SU-DHL-6 (cell line): ENCODE measurements at regions not wholly inside any gene's neighbourhood (a gene's known extent, or its start where the extent isn't known, plus 50 kb on each side); places are given as distances from the start of the nearest gene placed in this dataset.

Source experiments
- CTCF ChIP-seq: fragments of 200-600 bp; sonication (generic); IDR thresholded peaks from one replicate; pipeline ENCODE4 v1.5.1; 2017; ENCODE audit warnings: antibody characterized with exemption, mild to moderate bottlenecking, low read length, moderate library complexity; ENCODE audit not compliant: insufficient read depth, poor library complexity, severe bottlenecking
- EZH2phosphoT487 ChIP-seq: fragments of 200-600 bp; sonication (generic), shearing (Covaris generic); conservative IDR thresholded peaks from 2 replicates; pipeline ENCODE4 v1.6.1; 2018; ENCODE audit warnings: mild to moderate bottlenecking, antibody characterized with exemption, low read length, moderate library complexity, mixed read lengths

DNA sequence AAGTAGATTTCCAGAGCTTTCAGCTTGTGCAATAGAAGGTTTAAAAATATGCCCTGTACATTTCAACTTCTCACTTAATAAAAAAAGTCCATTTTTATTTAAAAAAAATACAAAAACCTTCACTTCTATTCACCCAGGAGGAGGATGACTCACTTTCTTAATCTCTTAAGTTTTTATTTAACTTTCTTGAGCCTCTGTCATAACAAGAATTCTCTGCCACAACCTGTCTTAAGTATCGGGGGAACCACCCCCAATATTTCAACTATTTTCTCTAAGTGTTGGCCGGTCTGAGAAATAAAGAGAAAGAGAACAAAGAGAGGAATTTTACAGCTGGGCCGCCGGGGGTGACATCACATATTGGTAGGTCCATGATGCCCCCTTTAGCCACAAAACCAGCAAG is 58.4 kb downstream of the LRATD1 start:
- TF ChIP-seq CTCF = no peak
- TF ChIP-seq EZH2phosphoT487 = no peak
